Adrenal gland (tissue), 9 donors: ENCODE measurements at regions not wholly inside any gene's neighbourhood (a gene's known extent, or its start where the extent isn't known, plus 50 kb on each side); places are given as distances from the start of the nearest gene placed in this dataset.
A peak's percentile ranks its signal among the peaks of the same experiment; 100 is the strongest.

Source experiments
- DNase-seq, 7 donors: peaks; one replicate each; pipeline ENCODE4 v3.0.0-alpha.2; 2019 to 2020
- H3K27ac ChIP-seq, 5 donors: fragments of 200-600 bp; sonication (generic) in 4 of 5; 1 replicate in 3 of 5; 2 replicates in 2 of 5; pipeline versions ENCODE4 v1.5.1 to v1.8.0; 2016 to 2020; ENCODE audit warnings: mild to moderate bottlenecking in 1 of 5
- H3K27me3 ChIP-seq: fragments of 200-600 bp; 2 replicates; pipeline ENCODE4 v1.8.0; 2021
- H3K36me3 ChIP-seq, 2 donors: fragments of 200-600 bp; replicated peaks in 1 of 2; 1 replicate in 1 of 2; 2 replicates in 1 of 2; pipeline versions ENCODE4 v1.5.1 to v1.8.0; 2018 to 2022
- H3K4me1 ChIP-seq, 2 donors: fragments of 200-600 bp; replicated peaks in 1 of 2; 1 replicate in 1 of 2; 2 replicates in 1 of 2; pipeline versions ENCODE4 v1.5.1 to v1.8.0; 2018 to 2021
- H3K4me3 ChIP-seq, 4 donors: fragments of 200-600 bp; sonication (generic) in 3 of 4; one replicate each; pipeline ENCODE4 v1.5.1; 2016 to 2018
- H3K9me3 ChIP-seq, 3 donors: fragments of 200-600 bp; sonication (generic) in 1 of 3; replicated peaks in 1 of 3; 1 replicate in 2 of 3; 2 replicates in 1 of 3; pipeline versions ENCODE4 v1.5.1 to v1.8.0; 2016 to 2021
- CTCF ChIP-seq, 6 experiments: fragments of 450-650 bp in 4 of 6; fragments of 200-600 bp in 2 of 6; sonication (generic) in 1 of 6; IDR thresholded peaks; 1 replicate in 5 of 6; 2 replicates in 1 of 6; pipeline versions ENCODE4 v1.5.1 to v1.8.0; 2016 to 2021; ENCODE audit warnings: antibody characterized with exemption in 6 of 6, mild to moderate bottlenecking in 2 of 6, moderate library complexity in 1 of 6
- POLR2A ChIP-seq, 2 donors: fragments of 450-650 bp; IDR thresholded peaks; one replicate each; pipeline ENCODE4 v1.6.1; 2017; ENCODE audit warnings: antibody characterized with exemption in 2 of 2, mild to moderate bottlenecking in 2 of 2, moderate library complexity in 1 of 2
- WGBS, 4 donors: extraction: QIAGEN DNeasy Blood & Tissue Kit in 2 of 4; methylation state at CpG; one replicate each; pipeline versions ENCODE4 v1.1.5 to v1.1.7; 2013 to 2017; 5-methylcytosine and 5-hydroxymethylcytosine counted together
- intact Hi-C, 2 donors: fragments of 100-400 bp; cut with DNase I; formaldehyde crosslinking; loops; one replicate each; pipeline versions ENCODE4 v1.14.1 to v1.15.0; 2022 to 2023
- donor health status: healthy with polysubstance abuse.
- donor health status: Bipolar disorder and iron deficiency.
- donor health status: DM: yes; HTN: yes; CAD: no.
- donor health status: DM: no; HTN: no; CAD: no.
- donor health status: DM: no; HTN: no; CAD: no.

GRCh38 chr22:25494774-25495173 is 69.7 kb upstream of the GRK3 start:
- no peak for DNase-seq
- intact Hi-C loops, result no loop called here
- Histone ChIP-seq H3K27ac (no peak overlapping the region), H3K27me3 (no peaks in the 10 kb centered on the region), H3K9me3 (no peaks in the 10 kb centered on the region), H3K36me3 (no peaks in the 10 kb centered on the region), H3K4me1 (no peaks in the 10 kb centered on the region), H3K4me3 (no peak overlapping the region)
- TF ChIP-seq CTCF (IDR thresholded peaks at IDR 0.05) (no peak), POLR2A (IDR thresholded peaks at IDR 0.05) (no peak)
- 55 to 80% (median 66%) methylated on average over 3 of the region's 3 CpGs for WGBS, 4 donors

GRCh38 chr22:25495285-25495684 is 69.2 kb upstream of the GRK3 start:
- intact Hi-C loops, result no loop called here
- WGBS, 4 donors, result 72 to 100% (median 92%) methylated on average over 1 of the region's 1 CpG
- Histone ChIP-seq H3K9me3 (no peaks in the 10 kb centered on the region), H3K4me1 (no peaks in the 10 kb centered on the region), H3K36me3 (no peaks in the 10 kb centered on the region), H3K4me3 (no peak overlapping the region), H3K27me3 (no peaks in the 10 kb centered on the region), H3K27ac (no peak overlapping the region)
- TF ChIP-seq CTCF (IDR thresholded peaks at IDR 0.05), result no peak
- TF ChIP-seq POLR2A (IDR thresholded peaks at IDR 0.05), result no peak
- DNase-seq, result no peak

- no peaks in the 10 kb centered on the region for H3K36me3 ChIP-seq
- DNase-seq, result no peak
- 69 to 92% (median 87%) methylated on average over 4 of the region's 4 CpGs for WGBS, 4 donors
- H3K4me1 ChIP-seq, result no peaks in the 10 kb centered on the region
- TF ChIP-seq CTCF (IDR thresholded peaks at IDR 0.05), result no peak
- TF ChIP-seq POLR2A (IDR thresholded peaks at IDR 0.05), result no peak
- no peaks in the 10 kb centered on the region for H3K27me3 ChIP-seq
- intact Hi-C loops, result no loop called here
- no peaks in the 10 kb centered on the region for H3K9me3 ChIP-seq
- no peak overlapping the region for H3K4me3 ChIP-seq
- no peak overlapping the region for H3K27ac ChIP-seq
Measured at GRCh38 chr22:25496396-25497064, 67.9 kb upstream of the GRK3 start.

- H3K36me3 ChIP-seq, result no peaks in the 10 kb centered on the region
- H3K27ac ChIP-seq, result no peak overlapping the region
- intact Hi-C loops, result no loop called here
- no peak overlapping the region for H3K4me3 ChIP-seq
- no peak for TF ChIP-seq POLR2A (IDR thresholded peaks at IDR 0.05)
- no peak for TF ChIP-seq CTCF (IDR thresholded peaks at IDR 0.05)
- no peaks in the 10 kb centered on the region for H3K27me3 ChIP-seq
- H3K9me3 ChIP-seq, result no peaks in the 10 kb centered on the region
- WGBS, 4 donors, result 38 to 62% (median 51%) methylated on average over 2 of the region's 2 CpGs
- peak in 2 of 7 donors; percentile 15 to 16 for DNase-seq
- H3K4me1 ChIP-seq, result no peaks in the 10 kb centered on the region
Measured at GRCh38 chr22:25497181-25497641, 67.3 kb upstream of the GRK3 start.
